ENCODE measurements at regions not wholly inside any gene's neighbourhood (a gene's known extent, or its start where the extent isn't known, plus 50 kb on each side); places are given as distances from the start of the nearest gene placed in this dataset.

GRCh38 chr4:79016878-79017277, 77.6 kb upstream of the PAQR3 start:
- no peak for TF ChIP-seq POLR2A (IDR thresholded peaks at IDR 0.05; ENCODE audit: extremely low read depth, insufficient read length)
- no peak for TF ChIP-seq CTCF (IDR thresholded peaks at IDR 0.05; ENCODE audit: low read depth, low read length)
- TF ChIP-seq MAX (IDR thresholded peaks at IDR 0.05; ENCODE audit: low read depth, low read length), result no peak
- TF ChIP-seq MYC (IDR thresholded peaks at IDR 0.05; ENCODE audit: low read depth, low read length), result no peak

Measured in NB4 (cell line).